IMR-90 (cell line): ENCODE measurements at regions not wholly inside any gene's neighbourhood (a gene's known extent, or its start where the extent isn't known, plus 50 kb on each side); places are given as distances from the start of the nearest gene placed in this dataset.

Source experiments
- ATAC-seq: fragments of 200-7000 bp; cut with Tn5 transposase; 2 replicates; pipeline ENCODE4 v1.9.1; 2020; ENCODE audit warnings: low read depth, mild to moderate bottlenecking, moderate library complexity
- BruUV-seq: library from RNA; stranded (reverse); fragments of 400-500 nt; replicated peaks from 2 replicates; lab custom pipeline; 2021; lab: Mats Ljungman, UMichigan
- CTCF ChIA-PET: fragments of 300-600 bp; formaldehyde crosslinking; extraction: SDS; loops from one replicate; lab custom pipeline; 2021; ENCODE audit warnings: antibody characterized with exemption; lab: Yijun Ruan, JAX
- POLR2A ChIA-PET: fragments of 300-600 bp; sonication (Branson Sonifier 250); formaldehyde crosslinking; loops from one replicate; lab custom pipeline; 2022; ENCODE audit warnings: antibody characterized with exemption; ENCODE audit not compliant: unreplicated experiment; lab: Charles Lee
- DNase-seq: peaks from one replicate; pipeline ENCODE4 v3.0.0; 2013
- H2AFZ ChIP-seq: replicated peaks from 2 replicates; pipeline ENCODE3; 2013; ENCODE audit warnings: low read length, mild to moderate bottlenecking; ENCODE audit not compliant: poor library complexity
- H2AK5ac ChIP-seq: 2 replicates; pipeline ENCODE4 v1.6.1; 2013; ENCODE audit warnings: low read depth, low read length, inconsistent platforms
- H2AK9ac ChIP-seq: replicated peaks from 2 replicates; pipeline ENCODE3; 2013; ENCODE audit warnings: mild to moderate bottlenecking, low read depth, low read length, moderate library complexity; ENCODE audit not compliant: poor library complexity
- H2BK120ac ChIP-seq: 2 replicates; pipeline ENCODE4 v1.6.1; 2013; ENCODE audit warnings: low read depth, low read length, inconsistent platforms
- H2BK15ac ChIP-seq: 3 replicates; pipeline ENCODE4 v1.6.1; 2013; ENCODE audit warnings: low read depth, low read length, inconsistent platforms
- H2BK20ac ChIP-seq: 2 replicates; pipeline ENCODE4 v1.6.1; 2013; ENCODE audit warnings: low read depth, mild to moderate bottlenecking, inconsistent platforms, low read length, moderate library complexity
- H2BK5ac ChIP-seq: 2 replicates; pipeline ENCODE4 v1.6.1; 2013; ENCODE audit warnings: mild to moderate bottlenecking, low read depth, low read length, inconsistent platforms; ENCODE audit not compliant: poor library complexity, severe bottlenecking
- H3K14ac ChIP-seq: replicated peaks from 2 replicates; pipeline ENCODE4 v1.6.1; 2013; ENCODE audit warnings: low read depth, low read length, inconsistent platforms
- H3K18ac ChIP-seq: 2 replicates; pipeline ENCODE4 v1.6.1; 2013; ENCODE audit warnings: low read depth, low read length, control low read depth
- H3K23ac ChIP-seq: 2 replicates; pipeline ENCODE4 v1.6.1; 2013; ENCODE audit warnings: low read depth, low read length, inconsistent platforms
- H3K27ac ChIP-seq: 2 replicates; pipeline ENCODE4 v1.5.1; 2013; ENCODE audit warnings: mild to moderate bottlenecking, control low read depth, low read length; ENCODE audit not compliant: insufficient read depth
- H3K27me3 ChIP-seq: 2 replicates; pipeline ENCODE4 v1.6.1; 2013; ENCODE audit warnings: low read length; ENCODE audit not compliant: control insufficient read depth, insufficient read depth
- H3K36me3 ChIP-seq: 2 replicates; pipeline ENCODE4 v1.6.1; 2013; ENCODE audit warnings: low read length, mixed read lengths; ENCODE audit not compliant: control insufficient read depth, insufficient read depth
- H3K4ac ChIP-seq: 2 replicates; pipeline ENCODE4 v1.6.1; 2013; ENCODE audit warnings: low read depth, low read length, inconsistent platforms
- H3K4me1 ChIP-seq: 2 replicates; pipeline ENCODE4 v1.6.1; 2013; ENCODE audit warnings: low read length, mixed read lengths; ENCODE audit not compliant: control insufficient read depth, insufficient read depth
- H3K4me2 ChIP-seq: 2 replicates; pipeline ENCODE4 v1.6.1; 2013; ENCODE audit warnings: low read depth, mild to moderate bottlenecking, control low read depth, low read length, moderate library complexity
- H3K4me3 ChIP-seq: 2 replicates; pipeline ENCODE4 v1.5.1; 2013; ENCODE audit warnings: low read depth, mild to moderate bottlenecking, control low read depth, low read length, moderate library complexity; ENCODE audit not compliant: insufficient read depth
- H3K56ac ChIP-seq: 2 replicates; pipeline ENCODE4 v1.6.1; 2013; ENCODE audit warnings: low read length, inconsistent platforms; ENCODE audit not compliant: insufficient read depth; ENCODE audit errors: extremely low read depth
- H3K79me1 ChIP-seq, 2 experiments: 2 replicates each; pipeline ENCODE4 v1.6.1; 2013; ENCODE audit warnings: low read length in 2 of 2, inconsistent platforms in 1 of 2, low read depth in 1 of 2
- H3K9ac ChIP-seq: 2 replicates; pipeline ENCODE4 v1.6.1; 2013; ENCODE audit warnings: low read depth, low read length, control low read depth
- H3K9me1 ChIP-seq: 2 replicates; pipeline ENCODE4 v1.6.1; 2013; ENCODE audit warnings: low read length, inconsistent platforms; ENCODE audit not compliant: insufficient read depth
- H3K9me3 ChIP-seq: 2 replicates; pipeline ENCODE4 v1.6.1; 2013; ENCODE audit warnings: low read length; ENCODE audit not compliant: control insufficient read depth, insufficient read depth
- H4K20me1 ChIP-seq: 2 replicates; pipeline ENCODE4 v1.6.1; 2013; ENCODE audit warnings: low read length, inconsistent platforms; ENCODE audit not compliant: insufficient read depth
- H4K5ac ChIP-seq: 2 replicates; pipeline ENCODE4 v1.6.1; 2013; ENCODE audit warnings: mild to moderate bottlenecking, low read depth, low read length, control low read depth
- H4K8ac ChIP-seq, 2 experiments: 2 replicates each; pipeline ENCODE4 v1.6.1; 2013; ENCODE audit warnings: low read depth in 2 of 2, low read length in 2 of 2, control low read depth in 1 of 2, inconsistent platforms in 1 of 2
- H4K91ac ChIP-seq: 2 replicates; pipeline ENCODE4 v1.6.1; 2013; ENCODE audit warnings: low read depth, low read length, inconsistent platforms; ENCODE audit not compliant: insufficient read depth
- BHLHE40 ChIP-seq: fragments of 150-350 bp; IDR thresholded peaks from 2 replicates; pipeline ENCODE4 v1.6.1; 2016; ENCODE audit warnings: mild to moderate bottlenecking, low read depth, low read length
- CHD1 ChIP-seq: IDR thresholded peaks from 2 replicates; pipeline ENCODE4 v1.6.1; 2012; ENCODE audit warnings: low read depth, low read length, improper control_type of control experiment
- FOS ChIP-seq: fragments of 150-350 bp; IDR thresholded peaks from 2 replicates; pipeline ENCODE4 v1.6.1; 2016; ENCODE audit warnings: low read depth, low read length
- MAFK ChIP-seq: IDR thresholded peaks from 2 replicates; pipeline ENCODE4 v1.6.1; 2012; ENCODE audit warnings: low read depth, low read length, improper control_type of control experiment
- MAZ ChIP-seq: IDR thresholded peaks from 2 replicates; pipeline ENCODE4 v1.6.1; 2012; ENCODE audit warnings: low read depth, mild to moderate bottlenecking, low read length, improper control_type of control experiment, moderate library complexity, borderline replicate concordance
- MXI1 ChIP-seq: IDR thresholded peaks from 2 replicates; pipeline ENCODE4 v1.6.1; 2012; ENCODE audit warnings: low read depth, mild to moderate bottlenecking, low read length, moderate library complexity, borderline replicate concordance
- POLR2A ChIP-seq: IDR thresholded peaks from 2 replicates; pipeline ENCODE4 v1.6.1; 2012; ENCODE audit warnings: mild to moderate bottlenecking, low read depth, low read length
- RAD21 ChIP-seq: IDR thresholded peaks from 2 replicates; pipeline ENCODE4 v1.6.1; 2012; ENCODE audit warnings: low read length, improper control_type of control experiment
- RFX5 ChIP-seq: IDR thresholded peaks from 2 replicates; pipeline ENCODE4 v1.8.0; 2012; ENCODE audit warnings: low read depth, mild to moderate bottlenecking, low read length, moderate library complexity
- SMC3 ChIP-seq: fragments of 150-350 bp; IDR thresholded peaks from 2 replicates; pipeline ENCODE4 v1.6.1; 2016; ENCODE audit warnings: low read depth, mild to moderate bottlenecking, antibody characterized with exemption, low read length, moderate library complexity
- WGBS, 2 experiments: methylation state at CpG; one replicate each; pipeline versions ENCODE4 v1.1.5 to v1.1.7; 2013; ENCODE audit warnings: missing lambda C conversion rate in 2 of 2; ENCODE audit not compliant: insufficient read length in 1 of 2; ENCODE audit errors: extremely low coverage in 2 of 2; 5-methylcytosine and 5-hydroxymethylcytosine counted together
- dilution Hi-C: fragments of 300-500 bp; cut with HindIII; formaldehyde crosslinking; loops from one replicate; pipeline ENCODE4 v1.14.3; 2018; ENCODE audit warnings: low sequenced_read_pairs; ENCODE audit not compliant: unreplicated experiment
- in situ Hi-C: fragments of 300-500 bp; cut with MboI; formaldehyde crosslinking; loops from 3 replicates; pipeline ENCODE4 v1.14.3; 2019; ENCODE audit warnings: low sequenced_read_pairs, inconsistent platforms, mixed read lengths
- intact Hi-C: fragments of 100-400 bp; cut with micrococcal nuclease; formaldehyde crosslinking; loops from 2 replicates; pipeline ENCODE4 v1.10.0; 2022

GRCh38 chr9:104227108-104227507 is 133.0 kb downstream of the SMC2 start:
- H4K5ac ChIP-seq: no peak overlapping the region
- H4K20me1 ChIP-seq: no peaks in the 10 kb centered on the region
- no peak overlapping the region for H2AK5ac ChIP-seq
- H3K56ac ChIP-seq: no peak overlapping the region
- H3K36me3 ChIP-seq: no peaks in the 10 kb centered on the region
- dilution Hi-C loops: no loop called here
- H2BK20ac ChIP-seq: no peak overlapping the region
- no peak overlapping the region for H3K18ac ChIP-seq
- no peak overlapping the region for H3K4me2 ChIP-seq
- H3K4me3 ChIP-seq: no peak overlapping the region
- no peak overlapping the region for H2AFZ ChIP-seq
- peaks cover 4% of the 10 kb centered on the region; the same call in 1 of the 2 replicates for H3K9me3 ChIP-seq
- CTCF ChIA-PET: no interaction called here
- H3K27ac ChIP-seq: no peak overlapping the region
- no peak overlapping the region for H2BK15ac ChIP-seq
- H3K4me1 ChIP-seq: no peaks in the 10 kb centered on the region
- in situ Hi-C loops: no loop called here
- H3K9ac ChIP-seq: no peak overlapping the region
- no peaks in the 10 kb centered on the region for H3K27me3 ChIP-seq
- POLR2A ChIA-PET: no interaction called here
- no peak overlapping the region for H4K8ac ChIP-seq
- ATAC-seq: no peak
- no TSS peak for BruUV-seq
- no peak overlapping the region for H2BK120ac ChIP-seq
- no peak for DNase-seq
- no CpG with 5 or more reads among the region's 1 CpG for WGBS, 2 experiments
- TF ChIP-seq MAFK: no peak
- TF ChIP-seq FOS: no peak
- TF ChIP-seq RAD21: no peak
- no peak for TF ChIP-seq POLR2A
- no peak for TF ChIP-seq MAZ
- no peak for TF ChIP-seq CHD1
- TF ChIP-seq RFX5: no peak
- TF ChIP-seq SMC3: no peak
- no peak for TF ChIP-seq MXI1
- TF ChIP-seq BHLHE40: no peak
- intact Hi-C loops: no loop called here
- no peak overlapping the region for H2AK9ac ChIP-seq
- H3K9me1 ChIP-seq: no peaks in the 10 kb centered on the region
- no peaks in the 10 kb centered on the region for H3K79me1 ChIP-seq
- no peak overlapping the region for H3K23ac ChIP-seq
- no peak overlapping the region for H4K91ac ChIP-seq
- H3K4ac ChIP-seq: no peak overlapping the region
- H3K14ac ChIP-seq: no peak overlapping the region
- no peak overlapping the region for H2BK5ac ChIP-seq
